RWPE2 (cell line): ENCODE measurements at regions not wholly inside any gene's neighbourhood (a gene's known extent, or its start where the extent isn't known, plus 50 kb on each side); places are given as distances from the start of the nearest gene placed in this dataset.

Experiments used
- ATAC-seq: fragments of 200-7000 bp; cut with Tn5 transposase; 3 replicates; pipeline ENCODE4 v1.9.1; 2021; ENCODE audit warnings: low read depth
- DNase-seq: peaks from one replicate; pipeline ENCODE4 v3.0.0-alpha.2; 2020; ENCODE audit warnings: low spot score
- H3K27ac ChIP-seq: fragments of 450-650 bp; 2 replicates; pipeline ENCODE4 v1.5.1; 2017; ENCODE audit warnings: mild to moderate bottlenecking; ENCODE audit not compliant: poor library complexity, severe bottlenecking
- H3K27me3 ChIP-seq: fragments of 250-450 bp; sonication (Bioruptor Pico); 2 replicates; pipeline ENCODE4 v1.5.1; 2021; ENCODE audit warnings: mild to moderate bottlenecking, moderate library complexity; ENCODE audit not compliant: insufficient read depth, poor library complexity, severe bottlenecking
- H3K36me3 ChIP-seq: fragments of 250-450 bp; sonication (Bioruptor Pico); 2 replicates; pipeline ENCODE4 v1.5.1; 2020; ENCODE audit warnings: low read depth, mild to moderate bottlenecking, moderate library complexity
- H3K4me1 ChIP-seq: fragments of 250-450 bp; sonication (Bioruptor Pico); 2 replicates; pipeline ENCODE4 v1.5.1; 2021; ENCODE audit warnings: mild to moderate bottlenecking, moderate library complexity; ENCODE audit not compliant: insufficient read depth, poor library complexity, severe bottlenecking
- H3K4me3 ChIP-seq: fragments of 250-450 bp; sonication (Bioruptor Pico); 2 replicates; pipeline ENCODE4 v1.5.1; 2021; ENCODE audit warnings: mild to moderate bottlenecking, moderate library complexity; ENCODE audit not compliant: severe bottlenecking
- H3K9me3 ChIP-seq: fragments of 250-450 bp; sonication (Bioruptor Pico); 2 replicates; pipeline ENCODE4 v1.5.1; 2021; ENCODE audit warnings: mild to moderate bottlenecking, moderate library complexity; ENCODE audit not compliant: severe bottlenecking
- CTCF ChIP-seq: fragments of 450-650 bp; IDR thresholded peaks from one replicate; pipeline ENCODE4 v1.5.1; 2017; ENCODE audit warnings: mild to moderate bottlenecking, moderate library complexity; ENCODE audit not compliant: poor library complexity, severe bottlenecking

- Histone ChIP-seq H3K4me3 (no peak overlapping the region), H3K27me3 (no peaks in the 10 kb centered on the region)
- no peak for ATAC-seq
Observed at GRCh38 chr12:111203969-111204368, 164.9 kb downstream of the PHETA1 start.

GRCh38 chr12:111203446-111203845 is 165.4 kb downstream of the PHETA1 start:
- no peak for DNase-seq
- H3K4me3 ChIP-seq: no peak overlapping the region
- H3K27me3 ChIP-seq: no peaks in the 10 kb centered on the region
- H3K4me1 ChIP-seq: no peaks in the 10 kb centered on the region
- ATAC-seq: no peak
- no peak overlapping the region for H3K27ac ChIP-seq
- H3K36me3 ChIP-seq: no peaks in the 10 kb centered on the region
- no peak for TF ChIP-seq CTCF
- H3K9me3 ChIP-seq: no peaks in the 10 kb centered on the region

More at GRCh38 chr12:111203969-111204368, 164.9 kb downstream of the PHETA1 start:
- Histone ChIP-seq H3K4me1 (no peaks in the 10 kb centered on the region), H3K36me3 (no peaks in the 10 kb centered on the region), H3K27ac (no peak overlapping the region), H3K9me3 (no peaks in the 10 kb centered on the region)
- DNase-seq: no peak
- TF ChIP-seq CTCF: no peak

GRCh38 chr12:111202237-111202915 is 166.5 kb downstream of the PHETA1 start:
- ATAC-seq: no peak
- no peak for TF ChIP-seq CTCF

GRCh38 chr12:111201495-111202236 is 167.2 kb downstream of the PHETA1 start:
- no peak overlapping the region for H3K27ac ChIP-seq
- H3K4me1 ChIP-seq: no peaks in the 10 kb centered on the region
- H3K9me3 ChIP-seq: no peaks in the 10 kb centered on the region
- DNase-seq (no peak), ATAC-seq (no peak)
- H3K4me3 ChIP-seq: no peak overlapping the region
- no peak for TF ChIP-seq CTCF
- no peaks in the 10 kb centered on the region for H3K36me3 ChIP-seq
- H3K27me3 ChIP-seq: no peaks in the 10 kb centered on the region

More at GRCh38 chr12:111202237-111202915, 166.5 kb downstream of the PHETA1 start:
- no peaks in the 10 kb centered on the region for H3K36me3 ChIP-seq
- no peak overlapping the region for H3K4me3 ChIP-seq
- no peaks in the 10 kb centered on the region for H3K9me3 ChIP-seq
- no peak for DNase-seq
- no peaks in the 10 kb centered on the region for H3K4me1 ChIP-seq
- no peak overlapping the region for H3K27ac ChIP-seq
- H3K27me3 ChIP-seq: no peaks in the 10 kb centered on the region

- Histone ChIP-seq H3K36me3 (no peaks in the 10 kb centered on the region), H3K27ac (no peak overlapping the region), H3K4me3 (no peak overlapping the region), H3K4me1 (no peaks in the 10 kb centered on the region), H3K9me3 (no peaks in the 10 kb centered on the region), H3K27me3 (no peaks in the 10 kb centered on the region)
- TF ChIP-seq CTCF: no peak
- DNase-seq: no peak
- no peak; the same call in 2 of the 3 replicates for ATAC-seq
Observed at GRCh38 chr12:111201036-111201435, 167.9 kb downstream of the PHETA1 start.
